ENCODE measurements at regions not wholly inside any gene's neighbourhood (a gene's known extent, or its start where the extent isn't known, plus 50 kb on each side); places are given as distances from the start of the nearest gene placed in this dataset.

DNA sequence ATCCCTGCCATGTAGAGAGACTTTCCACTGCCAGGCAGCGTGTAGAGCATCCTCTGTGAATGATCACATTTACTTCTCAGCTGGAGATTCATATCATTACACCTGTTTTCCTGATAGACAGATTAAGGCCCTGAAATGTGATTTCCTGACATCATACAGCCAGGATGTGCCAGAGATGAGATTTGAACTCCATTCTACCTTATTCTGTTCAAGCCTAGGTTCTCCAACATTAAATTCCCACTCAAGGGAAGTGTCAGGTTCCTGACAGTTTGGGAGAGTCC, 482.1 kb downstream of the RPS24 start:
- no CpG with 5 or more reads among the region's 1 CpG for WGBS (ENCODE audit: insufficient coverage, insufficient read length)
- H3K36me3 ChIP-seq (ENCODE audit: control insufficient read depth, insufficient read depth, low read length) = no peaks in the 10 kb centered on the region
- no peak overlapping the region for H3K27ac ChIP-seq (ENCODE audit: low read length)
- H3K4me3 ChIP-seq (ENCODE audit: low read length) = no peak overlapping the region
- 0 out of 2 replicates have a peak, but pooled peaks cover 1% of the 10 kb centered on the region for H3K4me1 ChIP-seq (ENCODE audit: control insufficient read depth, insufficient read depth, low read length)
- no peak for DNase-seq (ENCODE audit: low read depth, low spot score)
- H3K27me3 ChIP-seq (ENCODE audit: control insufficient read depth, insufficient read depth, low read length) = no peaks in the 10 kb centered on the region
- no peaks in the 10 kb centered on the region for H3K9me3 ChIP-seq (ENCODE audit: control insufficient read depth, insufficient read depth, low read length)

DNA sequence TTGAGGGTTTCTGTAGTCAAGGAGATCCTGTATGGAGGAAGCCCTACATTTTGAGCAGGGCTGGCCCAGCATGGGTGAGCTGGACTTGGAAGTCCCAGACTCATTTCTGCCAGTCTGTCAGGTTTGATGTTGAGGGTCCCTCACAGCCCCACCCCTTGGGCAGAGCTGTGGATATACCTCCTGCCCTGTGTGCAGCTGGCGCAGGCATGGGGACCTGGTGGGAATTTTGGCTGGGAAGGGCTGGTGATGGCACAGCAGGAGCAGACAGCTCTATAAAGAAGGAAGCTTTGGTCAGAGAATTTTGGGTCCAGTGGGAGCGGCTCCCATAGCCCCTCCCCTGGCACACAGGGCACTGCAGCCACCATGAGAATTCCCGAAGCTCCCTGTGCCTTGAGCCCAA, 482.6 kb downstream of the RPS24 start:
- no peaks in the 10 kb centered on the region for H3K9me3 ChIP-seq (ENCODE audit: control insufficient read depth, insufficient read depth, low read length)
- no peak overlapping the region for H3K4me3 ChIP-seq (ENCODE audit: low read length)
- no peak overlapping the region for H3K27ac ChIP-seq (ENCODE audit: low read length)
- WGBS (ENCODE audit: insufficient coverage, insufficient read length) = no CpG with 5 or more reads among the region's 3 CpGs
- no peaks in the 10 kb centered on the region for H3K4me1 ChIP-seq (ENCODE audit: control insufficient read depth, insufficient read depth, low read length)
- H3K27me3 ChIP-seq (ENCODE audit: control insufficient read depth, insufficient read depth, low read length) = no peaks in the 10 kb centered on the region
- no peaks in the 10 kb centered on the region for H3K36me3 ChIP-seq (ENCODE audit: control insufficient read depth, insufficient read depth, low read length)
- no peak for DNase-seq (ENCODE audit: low read depth, low spot score)

GRCh38 chr10:78516756-78517155, 483.1 kb downstream of the RPS24 start:
- no peak for DNase-seq (ENCODE audit: low read depth, low spot score)
- Histone ChIP-seq H3K4me1 (ENCODE audit: control insufficient read depth, insufficient read depth, low read length) (no peaks in the 10 kb centered on the region), H3K4me3 (ENCODE audit: low read length) (no peak overlapping the region), H3K27me3 (ENCODE audit: control insufficient read depth, insufficient read depth, low read length) (no peaks in the 10 kb centered on the region), H3K9me3 (ENCODE audit: control insufficient read depth, insufficient read depth, low read length) (no peaks in the 10 kb centered on the region), H3K27ac (ENCODE audit: low read length) (no peak overlapping the region), H3K36me3 (ENCODE audit: control insufficient read depth, insufficient read depth, low read length) (no peaks in the 10 kb centered on the region)
- WGBS (ENCODE audit: insufficient coverage, insufficient read length) = no CpG with 5 or more reads among the region's 8 CpGs

GRCh38 chr10:78518224-78518623, 484.6 kb downstream of the RPS24 start:
- Histone ChIP-seq H3K9me3 (ENCODE audit: control insufficient read depth, insufficient read depth, low read length) (no peaks in the 10 kb centered on the region), H3K4me3 (ENCODE audit: low read length) (no peak overlapping the region), H3K4me1 (ENCODE audit: control insufficient read depth, insufficient read depth, low read length) (no peaks in the 10 kb centered on the region), H3K27ac (ENCODE audit: low read length) (no peak overlapping the region), H3K27me3 (ENCODE audit: control insufficient read depth, insufficient read depth, low read length) (no peaks in the 10 kb centered on the region), H3K36me3 (ENCODE audit: control insufficient read depth, insufficient read depth, low read length) (no peaks in the 10 kb centered on the region)
- WGBS (ENCODE audit: insufficient coverage, insufficient read length) = no CpG with 5 or more reads among the region's 5 CpGs
- no peak for DNase-seq (ENCODE audit: low read depth, low spot score)

- Histone ChIP-seq H3K36me3 (ENCODE audit: control insufficient read depth, insufficient read depth, low read length) (no peaks in the 10 kb centered on the region), H3K4me3 (ENCODE audit: low read length) (no peak overlapping the region), H3K27me3 (ENCODE audit: control insufficient read depth, insufficient read depth, low read length) (no peaks in the 10 kb centered on the region), H3K4me1 (ENCODE audit: control insufficient read depth, insufficient read depth, low read length) (no peaks in the 10 kb centered on the region), H3K9me3 (ENCODE audit: control insufficient read depth, insufficient read depth, low read length) (no peaks in the 10 kb centered on the region), H3K27ac (ENCODE audit: low read length) (no peak overlapping the region)
- no peak for DNase-seq (ENCODE audit: low read depth, low spot score)
- no CpG with 5 or more reads among the region's 4 CpGs for WGBS (ENCODE audit: insufficient coverage, insufficient read length)
Observed at GRCh38 chr10:78520737-78521430, 487.2 kb downstream of the RPS24 start.

- no CpG with 5 or more reads among the region's 1 CpG for WGBS (ENCODE audit: insufficient coverage, insufficient read length)
- H3K9me3 ChIP-seq (ENCODE audit: control insufficient read depth, insufficient read depth, low read length) = no peaks in the 10 kb centered on the region
- no peaks in the 10 kb centered on the region for H3K4me1 ChIP-seq (ENCODE audit: control insufficient read depth, insufficient read depth, low read length)
- DNase-seq (ENCODE audit: low read depth, low spot score) = no peak
- H3K36me3 ChIP-seq (ENCODE audit: control insufficient read depth, insufficient read depth, low read length) = no peaks in the 10 kb centered on the region
- H3K27ac ChIP-seq (ENCODE audit: low read length) = no peak overlapping the region
- no peaks in the 10 kb centered on the region for H3K27me3 ChIP-seq (ENCODE audit: control insufficient read depth, insufficient read depth, low read length)
- H3K4me3 ChIP-seq (ENCODE audit: low read length) = no peak overlapping the region
Observed at GRCh38 chr10:78523453-78523852, 489.8 kb downstream of the RPS24 start.

DNA sequence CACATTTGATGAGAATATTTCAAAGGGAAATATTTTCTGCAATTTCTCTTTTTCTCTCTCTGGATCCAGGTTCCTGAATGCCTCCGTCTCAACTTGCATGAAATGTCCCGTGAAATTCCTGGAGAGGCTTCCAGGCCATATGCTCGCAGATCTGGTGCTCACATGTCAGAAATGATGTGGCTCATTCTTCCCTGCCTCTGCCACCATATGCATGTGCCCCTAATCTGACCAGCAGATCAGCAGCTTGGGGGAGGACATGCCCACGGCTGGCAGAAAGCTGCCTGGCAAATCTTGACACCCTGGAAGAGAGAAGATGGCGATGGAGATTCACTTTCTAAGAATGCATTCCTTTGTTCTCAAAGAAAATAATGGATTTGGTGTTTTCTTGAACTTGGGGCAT, 490.7 kb downstream of the RPS24 start:
- H3K27ac ChIP-seq (ENCODE audit: low read length) = no peak overlapping the region
- H3K4me1 ChIP-seq (ENCODE audit: control insufficient read depth, insufficient read depth, low read length) = no peaks in the 10 kb centered on the region
- no peaks in the 10 kb centered on the region for H3K9me3 ChIP-seq (ENCODE audit: control insufficient read depth, insufficient read depth, low read length)
- WGBS (ENCODE audit: insufficient coverage, insufficient read length) = no CpG with 5 or more reads among the region's 5 CpGs
- no peak for DNase-seq (ENCODE audit: low read depth, low spot score)
- no peaks in the 10 kb centered on the region for H3K36me3 ChIP-seq (ENCODE audit: control insufficient read depth, insufficient read depth, low read length)
- H3K27me3 ChIP-seq (ENCODE audit: control insufficient read depth, insufficient read depth, low read length) = no peaks in the 10 kb centered on the region
- H3K4me3 ChIP-seq (ENCODE audit: low read length) = no peak overlapping the region

DNA sequence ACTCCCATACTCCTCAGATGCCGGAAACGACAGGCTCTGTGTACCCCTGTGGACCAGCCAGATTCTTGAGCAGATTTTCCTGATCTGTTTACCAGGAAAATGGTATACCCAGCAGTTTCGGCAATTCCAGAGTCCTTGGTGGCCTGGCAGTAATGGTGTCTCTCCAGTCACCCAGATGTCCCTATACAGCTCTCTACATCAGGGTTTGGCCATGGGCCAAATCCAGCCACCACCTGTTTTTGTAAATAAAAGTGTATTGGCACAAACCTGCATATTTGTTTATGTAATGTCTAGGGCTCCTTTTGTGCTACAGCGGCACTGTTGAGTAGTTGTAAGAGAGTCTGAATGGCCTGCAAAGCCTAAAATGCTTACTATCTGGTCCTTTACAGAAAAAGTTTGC, 491.3 kb downstream of the RPS24 start:
- H3K27ac ChIP-seq (ENCODE audit: low read length) = no peak overlapping the region
- no peak overlapping the region for H3K4me3 ChIP-seq (ENCODE audit: low read length)
- no peaks in the 10 kb centered on the region for H3K4me1 ChIP-seq (ENCODE audit: control insufficient read depth, insufficient read depth, low read length)
- H3K36me3 ChIP-seq (ENCODE audit: control insufficient read depth, insufficient read depth, low read length) = no peaks in the 10 kb centered on the region
- DNase-seq (ENCODE audit: low read depth, low spot score) = no peak
- no peaks in the 10 kb centered on the region for H3K27me3 ChIP-seq (ENCODE audit: control insufficient read depth, insufficient read depth, low read length)
- WGBS (ENCODE audit: insufficient coverage, insufficient read length) = no CpG with 5 or more reads among the region's 4 CpGs
- H3K9me3 ChIP-seq (ENCODE audit: control insufficient read depth, insufficient read depth, low read length) = no peaks in the 10 kb centered on the region

DNA sequence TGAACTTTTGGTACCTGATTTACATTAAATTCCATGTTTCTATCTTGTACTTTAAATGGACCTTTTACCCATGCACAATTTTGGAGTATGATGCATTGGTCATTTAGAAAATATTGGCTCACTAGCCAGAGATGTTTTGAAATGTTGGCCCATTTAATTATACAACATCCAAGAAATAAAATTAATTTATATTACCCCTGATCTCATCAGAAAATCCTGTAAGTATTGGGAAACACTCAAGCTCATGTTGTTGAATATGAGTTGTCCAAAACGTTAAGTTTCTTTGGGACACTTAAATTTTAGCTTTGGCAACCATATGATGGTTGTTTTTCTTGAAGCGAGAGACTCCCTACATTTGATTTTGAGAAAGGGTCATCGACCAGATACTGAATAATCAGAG, 492.7 kb downstream of the RPS24 start:
- H3K9me3 ChIP-seq (ENCODE audit: control insufficient read depth, insufficient read depth, low read length) = no peaks in the 10 kb centered on the region
- H3K4me3 ChIP-seq (ENCODE audit: low read length) = no peak overlapping the region
- no peak overlapping the region for H3K27ac ChIP-seq (ENCODE audit: low read length)
- WGBS (ENCODE audit: insufficient coverage, insufficient read length) = no CpG with 5 or more reads among the region's 3 CpGs
- H3K36me3 ChIP-seq (ENCODE audit: control insufficient read depth, insufficient read depth, low read length) = no peaks in the 10 kb centered on the region
- H3K4me1 ChIP-seq (ENCODE audit: control insufficient read depth, insufficient read depth, low read length) = no peaks in the 10 kb centered on the region
- H3K27me3 ChIP-seq (ENCODE audit: control insufficient read depth, insufficient read depth, low read length) = no peaks in the 10 kb centered on the region
- no peak for DNase-seq (ENCODE audit: low read depth, low spot score)

- Histone ChIP-seq H3K27me3 (ENCODE audit: control insufficient read depth, insufficient read depth, low read length) (no peaks in the 10 kb centered on the region), H3K9me3 (ENCODE audit: control insufficient read depth, insufficient read depth, low read length) (no peaks in the 10 kb centered on the region; the same call in 1 of the 2 replicates), H3K4me3 (ENCODE audit: low read length) (no peak overlapping the region), H3K36me3 (ENCODE audit: control insufficient read depth, insufficient read depth, low read length) (no peaks in the 10 kb centered on the region), H3K27ac (ENCODE audit: low read length) (no peak overlapping the region), H3K4me1 (ENCODE audit: control insufficient read depth, insufficient read depth, low read length) (no peaks in the 10 kb centered on the region)
- WGBS (ENCODE audit: insufficient coverage, insufficient read length) = no CpG with 5 or more reads among the region's 10 CpGs
- no peak for DNase-seq (ENCODE audit: low read depth, low spot score)
Observed at GRCh38 chr10:78527296-78527695, 493.6 kb downstream of the RPS24 start.

DNA sequence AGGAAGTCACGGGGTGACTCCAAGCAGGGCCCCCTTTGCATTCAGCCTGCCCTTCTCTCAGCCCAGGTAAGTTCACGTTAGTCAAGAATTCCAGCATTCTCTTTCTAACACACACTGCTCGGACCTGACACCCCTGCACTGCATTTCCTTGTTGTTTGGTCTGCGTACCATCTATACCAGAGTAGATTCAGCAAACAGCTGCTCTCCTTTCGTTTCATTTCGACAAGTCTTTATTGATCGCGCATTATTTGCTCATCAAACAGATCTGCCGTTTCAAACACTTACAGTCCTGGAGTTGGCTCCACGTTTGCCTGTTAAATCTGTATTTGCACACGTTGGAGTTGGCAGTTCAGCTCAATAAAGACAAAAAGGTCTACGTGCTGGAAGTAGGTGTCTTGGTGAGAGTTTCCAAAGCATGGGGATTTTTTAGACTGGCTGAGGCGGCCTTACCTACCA, 495.1 kb downstream of the RPS24 start:
- no CpG with 5 or more reads among the region's 13 CpGs for WGBS (ENCODE audit: insufficient coverage, insufficient read length)
- DNase-seq (ENCODE audit: low read depth, low spot score) = no peak
- no peak overlapping the region for H3K27ac ChIP-seq (ENCODE audit: low read length)
- H3K4me3 ChIP-seq (ENCODE audit: low read length) = no peak overlapping the region
- no peaks in the 10 kb centered on the region for H3K36me3 ChIP-seq (ENCODE audit: control insufficient read depth, insufficient read depth, low read length)
- no peaks in the 10 kb centered on the region for H3K27me3 ChIP-seq (ENCODE audit: control insufficient read depth, insufficient read depth, low read length)
- H3K4me1 ChIP-seq (ENCODE audit: control insufficient read depth, insufficient read depth, low read length) = no peaks in the 10 kb centered on the region
- no peaks in the 10 kb centered on the region; the same call in 1 of the 2 replicates for H3K9me3 ChIP-seq (ENCODE audit: control insufficient read depth, insufficient read depth, low read length)
